WTC11 (cell line): ENCODE measurements at regions not wholly inside any gene's neighbourhood (a gene's known extent, or its start where the extent isn't known, plus 50 kb on each side); places are given as distances from the start of the nearest gene placed in this dataset.

ENCODE experiments used
- ATAC-seq: fragments of 200-7000 bp; cut with Tn5 transposase; 2 replicates; pipeline ENCODE4 v1.10.0; 2021; ENCODE audit warnings: mild to moderate bottlenecking, moderate library complexity
- CTCF ChIA-PET: fragments of 300-600 bp; sonication (Branson Sonifier 250); formaldehyde crosslinking; loops from one replicate; lab custom pipeline; 2021; ENCODE audit warnings: antibody characterized with exemption; lab: Charles Lee
- POLR2A ChIA-PET: fragments of 350-600 bp; sonication (Branson Sonifier 250); formaldehyde crosslinking; loops from one replicate; lab custom pipeline; 2021; ENCODE audit warnings: antibody characterized with exemption; lab: Charles Lee
- DNase-seq: peaks from one replicate; pipeline ENCODE4 v3.0.0; 2021; ENCODE audit warnings: low spot score
- H3K27ac Mint-ChIP-seq: 2 replicates; pipeline ENCODE4 v1.8.0; 2021; ENCODE audit warnings: mixed read lengths
- H3K27me3 Mint-ChIP-seq: 2 replicates; pipeline ENCODE4 v1.8.0; 2021; ENCODE audit warnings: low read depth, mild to moderate bottlenecking, moderate library complexity, mixed read lengths
- H3K36me3 Mint-ChIP-seq: 2 replicates; pipeline ENCODE4 v1.8.0; 2021; ENCODE audit warnings: mixed read lengths
- H3K4me1 Mint-ChIP-seq: 2 replicates; pipeline ENCODE4 v1.8.0; 2022; ENCODE audit warnings: mixed read lengths
- H3K4me3 Mint-ChIP-seq: 2 replicates; pipeline ENCODE4 v1.8.0; 2021; ENCODE audit warnings: mild to moderate bottlenecking, moderate library complexity, mixed read lengths
- H3K9me3 Mint-ChIP-seq: 2 replicates; pipeline ENCODE4 v1.8.0; 2021; ENCODE audit warnings: mixed read lengths
- CBFB ChIP-seq: sonication (generic); formaldehyde crosslinking; IDR thresholded peaks from 2 replicates; pipeline ENCODE4 v1.8.1; 2022; ENCODE audit warnings: mild to moderate bottlenecking, low read depth, missing genetic modification reagents
- CREM ChIP-seq: sonication (generic); formaldehyde crosslinking; IDR thresholded peaks from 2 replicates; pipeline ENCODE4 v1.8.1; 2022; ENCODE audit warnings: mild to moderate bottlenecking, missing genetic modification reagents, moderate library complexity
- GTF2I ChIP-seq: fragments of 250-450 bp; sonication (Bioruptor Pico); conservative IDR thresholded peaks from 2 replicates; pipeline ENCODE4 v1.4.0; 2021; ENCODE audit warnings: mild to moderate bottlenecking
- HMGA2 ChIP-seq: fragments of 250-450 bp; sonication (Bioruptor Pico); IDR thresholded peaks from 2 replicates; pipeline ENCODE4 v1.4.0; 2021; ENCODE audit warnings: mild to moderate bottlenecking, moderate library complexity
- IRF2 ChIP-seq: sonication (generic); formaldehyde crosslinking; IDR thresholded peaks from 2 replicates; pipeline ENCODE4 v1.8.0; 2022; ENCODE audit warnings: low read depth, missing genetic modification reagents, borderline replicate concordance
- JUN ChIP-seq: sonication (generic); formaldehyde crosslinking; IDR thresholded peaks from 2 replicates; pipeline ENCODE4 v1.8.0; 2023; ENCODE audit warnings: mild to moderate bottlenecking, missing genetic modification reagents
- KAT7 ChIP-seq: sonication (generic); formaldehyde crosslinking; IDR thresholded peaks from 2 replicates; pipeline ENCODE4 v1.8.1; 2023; ENCODE audit warnings: missing genetic modification reagents, mild to moderate bottlenecking, borderline replicate concordance
- MYBL2 ChIP-seq: sonication (generic); formaldehyde crosslinking; IDR thresholded peaks from 2 replicates; pipeline ENCODE4 v1.8.1; 2023; ENCODE audit warnings: mild to moderate bottlenecking, moderate library complexity, missing genetic modification reagents
- PRRX2 ChIP-seq: fragments of 250-450 bp; sonication (Bioruptor Pico); IDR thresholded peaks from 2 replicates; pipeline ENCODE4 v1.8.0; 2021; ENCODE audit warnings: mild to moderate bottlenecking
- RORB ChIP-seq: fragments of 250-450 bp; sonication (Bioruptor Pico); IDR thresholded peaks from 2 replicates; pipeline ENCODE4 v1.9.0; 2021; ENCODE audit warnings: mild to moderate bottlenecking
- TEAD4 ChIP-seq: sonication (generic); formaldehyde crosslinking; IDR thresholded peaks from 2 replicates; pipeline ENCODE4 v1.8.0; 2022; ENCODE audit warnings: mild to moderate bottlenecking, missing genetic modification reagents
- ZNF219 ChIP-seq: sonication (generic); formaldehyde crosslinking; IDR thresholded peaks from 2 replicates; pipeline ENCODE4 v1.8.0; 2023; ENCODE audit warnings: missing genetic modification reagents, mild to moderate bottlenecking, borderline replicate concordance
- ZNF232 ChIP-seq: sonication (generic); formaldehyde crosslinking; IDR thresholded peaks from 2 replicates; pipeline ENCODE4 v1.8.0; 2022; ENCODE audit warnings: mild to moderate bottlenecking, missing genetic modification reagents
- ZNF317 ChIP-seq: sonication (generic); formaldehyde crosslinking; IDR thresholded peaks from 2 replicates; pipeline ENCODE4 v1.8.1; 2023; ENCODE audit warnings: low read depth, mild to moderate bottlenecking, moderate library complexity, missing genetic modification reagents, borderline replicate concordance
- ZNF416 ChIP-seq: fragments of 250-450 bp; sonication (Bioruptor Pico); IDR thresholded peaks from 2 replicates; pipeline ENCODE4 v1.9.0; 2021; ENCODE audit warnings: mild to moderate bottlenecking, inconsistent platforms
- TF ChIP-seq, protein P1 (sequence below): sonication (generic); formaldehyde crosslinking; IDR thresholded peaks from 2 replicates; pipeline ENCODE4 v1.8.1; 2023; ENCODE audit warnings: mild to moderate bottlenecking, missing genetic modification reagents
- TF ChIP-seq, protein P2 (sequence below): sonication (generic); formaldehyde crosslinking; IDR thresholded peaks from 2 replicates; pipeline ENCODE4 v1.8.1; 2022; ENCODE audit warnings: mild to moderate bottlenecking, missing genetic modification reagents, moderate library complexity, borderline replicate concordance
- TF ChIP-seq, protein P3 (sequence below): sonication (generic); formaldehyde crosslinking; IDR thresholded peaks from 2 replicates; pipeline ENCODE4 v1.8.1; 2023; ENCODE audit warnings: mild to moderate bottlenecking, missing genetic modification reagents
- TF ChIP-seq, protein P4 (sequence below): fragments of 200-600 bp; IDR thresholded peaks from 2 replicates; pipeline ENCODE4 v1.8.0; 2022; ENCODE audit warnings: antibody characterized with exemption
- TF ChIP-seq, protein P5 (sequence below): sonication (generic); formaldehyde crosslinking; conservative IDR thresholded peaks from 2 replicates; pipeline ENCODE4 v1.8.1; 2022; ENCODE audit warnings: mild to moderate bottlenecking, missing genetic modification reagents
- TF ChIP-seq, protein P6 (sequence below): fragments of 250-450 bp; sonication (Bioruptor Pico); IDR thresholded peaks from 2 replicates; pipeline ENCODE4 v1.9.0; 2021; ENCODE audit warnings: mild to moderate bottlenecking
- TF ChIP-seq, protein P7 (sequence below): sonication (generic); formaldehyde crosslinking; IDR thresholded peaks from 2 replicates; pipeline ENCODE4 v1.8.1; 2023; ENCODE audit warnings: mild to moderate bottlenecking, missing genetic modification reagents, moderate library complexity

DNA sequence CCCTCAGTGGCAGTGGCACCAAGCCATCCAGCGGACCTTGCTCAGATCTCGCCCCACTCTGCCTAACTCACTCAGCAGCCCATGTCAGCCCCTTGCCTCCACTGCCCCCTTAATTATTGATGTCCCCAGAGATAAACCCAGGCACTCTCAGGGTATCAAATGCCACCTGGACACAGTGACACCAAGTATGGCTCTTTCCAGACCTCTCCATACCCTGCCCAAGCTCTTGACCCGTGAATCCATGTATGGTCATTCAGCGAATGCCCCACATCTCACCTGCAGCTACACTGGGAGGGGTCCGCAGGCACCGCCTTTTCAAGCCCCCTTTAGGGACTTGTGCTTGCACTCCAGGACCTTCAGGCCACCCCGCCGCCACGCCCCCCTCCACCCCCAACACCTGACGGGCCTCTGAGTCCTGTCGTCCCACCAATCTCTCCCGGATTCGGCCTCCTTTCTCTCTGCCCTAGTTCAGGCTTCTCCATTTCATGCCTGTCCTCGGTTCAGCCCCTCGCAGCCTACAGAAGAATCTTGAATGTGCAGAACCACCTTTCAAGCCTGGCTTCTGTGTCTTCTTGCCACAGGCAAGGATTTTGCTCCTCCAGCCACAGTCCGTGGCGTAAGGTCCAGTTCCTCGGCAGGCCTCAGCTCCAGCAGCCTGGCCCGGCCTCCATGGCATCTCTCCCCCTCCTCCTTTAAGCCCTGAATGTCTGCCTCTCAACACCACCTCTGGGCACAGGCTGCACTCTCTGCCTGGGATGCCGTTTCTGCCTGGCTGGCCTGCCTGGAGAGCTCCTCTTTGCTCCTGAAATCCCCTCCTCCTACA, 54.1 kb upstream of the ODC1 start:
- no peak overlapping the region for H3K27ac Mint-ChIP-seq

DNA sequence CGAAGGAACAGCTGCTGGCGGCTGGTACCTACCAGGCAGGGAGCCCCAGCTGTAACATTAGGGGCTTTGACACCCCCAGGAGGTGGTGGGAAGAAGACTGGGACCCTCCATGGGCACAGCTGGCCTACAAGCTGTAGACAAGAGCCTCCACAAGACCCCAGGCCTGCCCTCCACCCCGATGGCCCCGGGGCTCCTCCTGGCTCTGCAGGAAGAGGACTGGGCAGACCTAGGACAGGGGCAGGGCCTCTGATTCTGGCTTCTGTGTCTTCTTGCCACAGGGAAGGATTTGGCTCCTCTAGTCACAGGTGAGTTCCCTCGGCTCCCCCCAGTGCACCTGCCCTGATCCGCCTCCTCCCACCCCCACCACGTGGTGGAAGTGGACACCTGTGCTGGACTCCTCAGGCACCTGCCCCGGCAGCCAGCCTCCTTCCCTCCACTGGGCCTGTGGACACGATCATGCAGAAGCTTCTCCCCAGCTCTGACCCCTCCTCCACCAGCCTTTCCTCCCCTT, 53.4 kb upstream of the ODC1 start:
- ChIA-PET CTCF (interaction anchor here (1.6 kb wide), 1 partner anchor 19 kb away, joined by 5 read pairs; no protein-coding TSS in a partner anchor), POLR2A (no interaction called here)
- H3K4me1 Mint-ChIP-seq, result peaks cover 6% of the 10 kb centered on the region
- H3K27me3 Mint-ChIP-seq, result peaks cover under 1% of the 10 kb centered on the region; the same call in 1 of the 2 replicates
- no peak overlapping the region for H3K4me3 Mint-ChIP-seq
- ATAC-seq (no peak), DNase-seq (no peak)
- no peaks in the 10 kb centered on the region for H3K36me3 Mint-ChIP-seq
- no peak overlapping the region for H3K27ac Mint-ChIP-seq
- no peaks in the 10 kb centered on the region for H3K9me3 Mint-ChIP-seq
- TF ChIP-seq ZNF219 (no peak), CREM (no peak), CBFB (CRISPR knock-in tag) (no peak), ZNF317 (no peak), MYBL2 (CRISPR knock-in tag) (no peak)
- TF ChIP-seq, protein P1, sequence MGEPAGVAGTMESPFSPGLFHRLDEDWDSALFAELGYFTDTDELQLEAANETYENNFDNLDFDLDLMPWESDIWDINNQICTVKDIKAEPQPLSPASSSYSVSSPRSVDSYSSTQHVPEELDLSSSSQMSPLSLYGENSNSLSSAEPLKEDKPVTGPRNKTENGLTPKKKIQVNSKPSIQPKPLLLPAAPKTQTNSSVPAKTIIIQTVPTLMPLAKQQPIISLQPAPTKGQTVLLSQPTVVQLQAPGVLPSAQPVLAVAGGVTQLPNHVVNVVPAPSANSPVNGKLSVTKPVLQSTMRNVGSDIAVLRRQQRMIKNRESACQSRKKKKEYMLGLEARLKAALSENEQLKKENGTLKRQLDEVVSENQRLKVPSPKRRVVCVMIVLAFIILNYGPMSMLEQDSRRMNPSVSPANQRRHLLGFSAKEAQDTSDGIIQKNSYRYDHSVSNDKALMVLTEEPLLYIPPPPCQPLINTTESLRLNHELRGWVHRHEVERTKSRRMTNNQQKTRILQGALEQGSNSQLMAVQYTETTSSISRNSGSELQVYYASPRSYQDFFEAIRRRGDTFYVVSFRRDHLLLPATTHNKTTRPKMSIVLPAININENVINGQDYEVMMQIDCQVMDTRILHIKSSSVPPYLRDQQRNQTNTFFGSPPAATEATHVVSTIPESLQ (CRISPR knock-in tag), result no peak
- TF ChIP-seq, protein P2, sequence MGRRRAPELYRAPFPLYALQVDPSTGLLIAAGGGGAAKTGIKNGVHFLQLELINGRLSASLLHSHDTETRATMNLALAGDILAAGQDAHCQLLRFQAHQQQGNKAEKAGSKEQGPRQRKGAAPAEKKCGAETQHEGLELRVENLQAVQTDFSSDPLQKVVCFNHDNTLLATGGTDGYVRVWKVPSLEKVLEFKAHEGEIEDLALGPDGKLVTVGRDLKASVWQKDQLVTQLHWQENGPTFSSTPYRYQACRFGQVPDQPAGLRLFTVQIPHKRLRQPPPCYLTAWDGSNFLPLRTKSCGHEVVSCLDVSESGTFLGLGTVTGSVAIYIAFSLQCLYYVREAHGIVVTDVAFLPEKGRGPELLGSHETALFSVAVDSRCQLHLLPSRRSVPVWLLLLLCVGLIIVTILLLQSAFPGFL (CRISPR knock-in tag), result no peak

More for the DNA sequence above, 54.1 kb upstream of the ODC1 start:
- peaks cover under 1% of the 10 kb centered on the region; the same call in 1 of the 2 replicates for H3K4me1 Mint-ChIP-seq
- ATAC-seq (no peak), DNase-seq (no peak)
- peaks cover 3% of the 10 kb centered on the region; the same call in 1 of the 2 replicates for H3K27me3 Mint-ChIP-seq
- no peak for TF ChIP-seq KAT7 (CRISPR knock-in tag)
- no peak for TF ChIP-seq TEAD4 (CRISPR knock-in tag)
- TF ChIP-seq, protein P3, sequence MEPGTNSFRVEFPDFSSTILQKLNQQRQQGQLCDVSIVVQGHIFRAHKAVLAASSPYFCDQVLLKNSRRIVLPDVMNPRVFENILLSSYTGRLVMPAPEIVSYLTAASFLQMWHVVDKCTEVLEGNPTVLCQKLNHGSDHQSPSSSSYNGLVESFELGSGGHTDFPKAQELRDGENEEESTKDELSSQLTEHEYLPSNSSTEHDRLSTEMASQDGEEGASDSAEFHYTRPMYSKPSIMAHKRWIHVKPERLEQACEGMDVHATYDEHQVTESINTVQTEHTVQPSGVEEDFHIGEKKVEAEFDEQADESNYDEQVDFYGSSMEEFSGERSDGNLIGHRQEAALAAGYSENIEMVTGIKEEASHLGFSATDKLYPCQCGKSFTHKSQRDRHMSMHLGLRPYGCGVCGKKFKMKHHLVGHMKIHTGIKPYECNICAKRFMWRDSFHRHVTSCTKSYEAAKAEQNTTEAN (CRISPR knock-in tag), result no peak
- TF ChIP-seq HMGA2 (CRISPR knock-in tag), result no peak
- TF ChIP-seq, protein P4, sequence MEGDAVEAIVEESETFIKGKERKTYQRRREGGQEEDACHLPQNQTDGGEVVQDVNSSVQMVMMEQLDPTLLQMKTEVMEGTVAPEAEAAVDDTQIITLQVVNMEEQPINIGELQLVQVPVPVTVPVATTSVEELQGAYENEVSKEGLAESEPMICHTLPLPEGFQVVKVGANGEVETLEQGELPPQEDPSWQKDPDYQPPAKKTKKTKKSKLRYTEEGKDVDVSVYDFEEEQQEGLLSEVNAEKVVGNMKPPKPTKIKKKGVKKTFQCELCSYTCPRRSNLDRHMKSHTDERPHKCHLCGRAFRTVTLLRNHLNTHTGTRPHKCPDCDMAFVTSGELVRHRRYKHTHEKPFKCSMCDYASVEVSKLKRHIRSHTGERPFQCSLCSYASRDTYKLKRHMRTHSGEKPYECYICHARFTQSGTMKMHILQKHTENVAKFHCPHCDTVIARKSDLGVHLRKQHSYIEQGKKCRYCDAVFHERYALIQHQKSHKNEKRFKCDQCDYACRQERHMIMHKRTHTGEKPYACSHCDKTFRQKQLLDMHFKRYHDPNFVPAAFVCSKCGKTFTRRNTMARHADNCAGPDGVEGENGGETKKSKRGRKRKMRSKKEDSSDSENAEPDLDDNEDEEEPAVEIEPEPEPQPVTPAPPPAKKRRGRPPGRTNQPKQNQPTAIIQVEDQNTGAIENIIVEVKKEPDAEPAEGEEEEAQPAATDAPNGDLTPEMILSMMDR, result no peak
- TF ChIP-seq JUN, result no peak
- TF ChIP-seq ZNF232 (CRISPR knock-in tag), result no peak
- no peak for TF ChIP-seq GTF2I (CRISPR knock-in tag)
- TF ChIP-seq IRF2, result no peak
- TF ChIP-seq ZNF416, result no peak
- no peak for TF ChIP-seq RORB
- TF ChIP-seq, protein P5, sequence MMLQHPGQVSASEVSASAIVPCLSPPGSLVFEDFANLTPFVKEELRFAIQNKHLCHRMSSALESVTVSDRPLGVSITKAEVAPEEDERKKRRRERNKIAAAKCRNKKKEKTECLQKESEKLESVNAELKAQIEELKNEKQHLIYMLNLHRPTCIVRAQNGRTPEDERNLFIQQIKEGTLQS, result no peak
- TF ChIP-seq, protein P6, sequence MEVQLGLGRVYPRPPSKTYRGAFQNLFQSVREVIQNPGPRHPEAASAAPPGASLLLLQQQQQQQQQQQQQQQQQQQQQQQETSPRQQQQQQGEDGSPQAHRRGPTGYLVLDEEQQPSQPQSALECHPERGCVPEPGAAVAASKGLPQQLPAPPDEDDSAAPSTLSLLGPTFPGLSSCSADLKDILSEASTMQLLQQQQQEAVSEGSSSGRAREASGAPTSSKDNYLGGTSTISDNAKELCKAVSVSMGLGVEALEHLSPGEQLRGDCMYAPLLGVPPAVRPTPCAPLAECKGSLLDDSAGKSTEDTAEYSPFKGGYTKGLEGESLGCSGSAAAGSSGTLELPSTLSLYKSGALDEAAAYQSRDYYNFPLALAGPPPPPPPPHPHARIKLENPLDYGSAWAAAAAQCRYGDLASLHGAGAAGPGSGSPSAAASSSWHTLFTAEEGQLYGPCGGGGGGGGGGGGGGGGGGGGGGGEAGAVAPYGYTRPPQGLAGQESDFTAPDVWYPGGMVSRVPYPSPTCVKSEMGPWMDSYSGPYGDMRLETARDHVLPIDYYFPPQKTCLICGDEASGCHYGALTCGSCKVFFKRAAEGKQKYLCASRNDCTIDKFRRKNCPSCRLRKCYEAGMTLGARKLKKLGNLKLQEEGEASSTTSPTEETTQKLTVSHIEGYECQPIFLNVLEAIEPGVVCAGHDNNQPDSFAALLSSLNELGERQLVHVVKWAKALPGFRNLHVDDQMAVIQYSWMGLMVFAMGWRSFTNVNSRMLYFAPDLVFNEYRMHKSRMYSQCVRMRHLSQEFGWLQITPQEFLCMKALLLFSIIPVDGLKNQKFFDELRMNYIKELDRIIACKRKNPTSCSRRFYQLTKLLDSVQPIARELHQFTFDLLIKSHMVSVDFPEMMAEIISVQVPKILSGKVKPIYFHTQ, result no peak
- TF ChIP-seq, protein P7, sequence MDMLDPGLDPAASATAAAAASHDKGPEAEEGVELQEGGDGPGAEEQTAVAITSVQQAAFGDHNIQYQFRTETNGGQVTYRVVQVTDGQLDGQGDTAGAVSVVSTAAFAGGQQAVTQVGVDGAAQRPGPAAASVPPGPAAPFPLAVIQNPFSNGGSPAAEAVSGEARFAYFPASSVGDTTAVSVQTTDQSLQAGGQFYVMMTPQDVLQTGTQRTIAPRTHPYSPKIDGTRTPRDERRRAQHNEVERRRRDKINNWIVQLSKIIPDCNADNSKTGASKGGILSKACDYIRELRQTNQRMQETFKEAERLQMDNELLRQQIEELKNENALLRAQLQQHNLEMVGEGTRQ, result no peak
- no peak for TF ChIP-seq PRRX2
- TF ChIP-seq ZNF219, result no peak
- no peaks in the 10 kb centered on the region for H3K9me3 Mint-ChIP-seq
- H3K4me3 Mint-ChIP-seq, result no peak overlapping the region
- no peaks in the 10 kb centered on the region for H3K36me3 Mint-ChIP-seq
- POLR2A ChIA-PET, result no interaction called here
- CTCF ChIA-PET, result interaction anchor here (1.6 kb wide), 1 partner anchor 18 kb away, joined by 5 read pairs; no protein-coding TSS in a partner anchor
